Activated CD4-positive, alpha-beta T cell treated with anti-CD3 and anti-CD28 coated beads, Interleukin-2, amount 10 ng/mL, durations not matched to agents 24 days and 14 days (primary cell): ENCODE measurements at regions not wholly inside any gene's neighbourhood (a gene's known extent, or its start where the extent isn't known, plus 50 kb on each side); places are given as distances from the start of the nearest gene placed in this dataset.

ENCODE experiments used
- DNase-seq: peaks from one replicate; pipeline ENCODE4 v3.0.0; 2022
- H3K27ac Mint-ChIP-seq: one replicate; pipeline ENCODE4 v1.8.0; 2022; ENCODE audit warnings: mild to moderate bottlenecking, mixed read lengths
- H3K27me3 Mint-ChIP-seq: one replicate; pipeline ENCODE4 v1.8.0; 2022; ENCODE audit warnings: mixed read lengths
- H3K36me3 Mint-ChIP-seq: one replicate; pipeline ENCODE4 v1.8.0; 2022; ENCODE audit warnings: low read depth, mild to moderate bottlenecking, mixed read lengths
- H3K4me1 Mint-ChIP-seq: one replicate; pipeline ENCODE4 v1.8.0; 2021; ENCODE audit warnings: mixed read lengths
- H3K4me3 Mint-ChIP-seq: one replicate; pipeline ENCODE4 v1.8.0; 2022; ENCODE audit warnings: mild to moderate bottlenecking, moderate library complexity, mixed read lengths
- H3K9me3 Mint-ChIP-seq: one replicate; pipeline ENCODE4 v1.8.0; 2021; ENCODE audit warnings: mixed read lengths
- intact Hi-C: fragments of 100-400 bp; cut with micrococcal nuclease; formaldehyde crosslinking; loops from one replicate; pipeline ENCODE4 v1.15.1; 2023

GRCh38 chr2:220419647-220420046, 792.2 kb downstream of the SLC4A3 start:
- H3K4me3 Mint-ChIP-seq = no peak overlapping the region
- H3K4me1 Mint-ChIP-seq = no peaks in the 10 kb centered on the region
- H3K9me3 Mint-ChIP-seq = no peaks in the 10 kb centered on the region
- H3K36me3 Mint-ChIP-seq = no peaks in the 10 kb centered on the region
- no peak for DNase-seq
- H3K27me3 Mint-ChIP-seq = no peaks in the 10 kb centered on the region
- intact Hi-C loops = no loop called here
- no peak overlapping the region for H3K27ac Mint-ChIP-seq

- Mint-ChIP-seq H3K27me3 (no peaks in the 10 kb centered on the region), H3K36me3 (no peaks in the 10 kb centered on the region), H3K9me3 (no peaks in the 10 kb centered on the region), H3K27ac (no peak overlapping the region), H3K4me1 (no peaks in the 10 kb centered on the region), H3K4me3 (no peak overlapping the region)
- intact Hi-C loops = no loop called here
- DNase-seq = no peak
Observed at GRCh38 chr2:220420820-220421219, 793.4 kb downstream of the SLC4A3 start.

- Mint-ChIP-seq H3K4me1 (no peaks in the 10 kb centered on the region), H3K27ac (no peak overlapping the region), H3K27me3 (no peaks in the 10 kb centered on the region), H3K36me3 (no peaks in the 10 kb centered on the region), H3K9me3 (no peaks in the 10 kb centered on the region), H3K4me3 (no peak overlapping the region)
- intact Hi-C loops = no loop called here
- DNase-seq = no peak
Observed at GRCh38 chr2:220422676-220423075, 795.2 kb downstream of the SLC4A3 start.

- no peak overlapping the region for H3K27ac Mint-ChIP-seq
- H3K4me3 Mint-ChIP-seq = no peak overlapping the region
- H3K36me3 Mint-ChIP-seq = no peaks in the 10 kb centered on the region
- H3K9me3 Mint-ChIP-seq = no peaks in the 10 kb centered on the region
- H3K4me1 Mint-ChIP-seq = no peaks in the 10 kb centered on the region
- intact Hi-C loops = no loop called here
- DNase-seq = no peak
- H3K27me3 Mint-ChIP-seq = no peaks in the 10 kb centered on the region
Observed at GRCh38 chr2:220424561-220424960, 797.1 kb downstream of the SLC4A3 start.

GRCh38 chr2:220432645-220433044, 805.2 kb downstream of the SLC4A3 start:
- H3K4me1 Mint-ChIP-seq = no peaks in the 10 kb centered on the region
- no peaks in the 10 kb centered on the region for H3K9me3 Mint-ChIP-seq
- H3K36me3 Mint-ChIP-seq = no peaks in the 10 kb centered on the region
- DNase-seq = no peak
- intact Hi-C loops = no loop called here
- H3K4me3 Mint-ChIP-seq = no peak overlapping the region
- no peaks in the 10 kb centered on the region for H3K27me3 Mint-ChIP-seq
- H3K27ac Mint-ChIP-seq = no peak overlapping the region

GRCh38 chr2:220433131-220433530, 805.7 kb downstream of the SLC4A3 start:
- Mint-ChIP-seq H3K27ac (no peak overlapping the region), H3K27me3 (no peaks in the 10 kb centered on the region), H3K36me3 (no peaks in the 10 kb centered on the region), H3K9me3 (no peaks in the 10 kb centered on the region), H3K4me3 (no peak overlapping the region), H3K4me1 (no peaks in the 10 kb centered on the region)
- DNase-seq = no peak
- intact Hi-C loops = no loop called here

- H3K9me3 Mint-ChIP-seq = peaks cover 7% of the 10 kb centered on the region
- H3K27ac Mint-ChIP-seq = no peak overlapping the region
- DNase-seq = no peak
- H3K4me1 Mint-ChIP-seq = no peaks in the 10 kb centered on the region
- H3K27me3 Mint-ChIP-seq = no peaks in the 10 kb centered on the region
- H3K36me3 Mint-ChIP-seq = no peaks in the 10 kb centered on the region
- intact Hi-C loops = no loop called here
- no peak overlapping the region for H3K4me3 Mint-ChIP-seq
Observed at GRCh38 chr2:220434385-220434784, 807.0 kb downstream of the SLC4A3 start.

GRCh38 chr2:220437938-220438337, 810.5 kb downstream of the SLC4A3 start:
- Mint-ChIP-seq H3K4me1 (no peaks in the 10 kb centered on the region), H3K9me3 (peaks cover 8% of the 10 kb centered on the region), H3K27me3 (no peaks in the 10 kb centered on the region), H3K4me3 (no peak overlapping the region), H3K36me3 (no peaks in the 10 kb centered on the region), H3K27ac (no peak overlapping the region)
- no peak for DNase-seq
- intact Hi-C loops = no loop called here

- Mint-ChIP-seq H3K27me3 (no peaks in the 10 kb centered on the region), H3K4me1 (no peaks in the 10 kb centered on the region), H3K36me3 (no peaks in the 10 kb centered on the region), H3K27ac (no peak overlapping the region), H3K4me3 (no peak overlapping the region), H3K9me3 (peaks cover 8% of the 10 kb centered on the region)
- intact Hi-C loops = no loop called here
- no peak for DNase-seq
Observed at GRCh38 chr2:220440731-220441130, 813.3 kb downstream of the SLC4A3 start.

- H3K4me3 Mint-ChIP-seq = no peak overlapping the region
- peaks cover 8% of the 10 kb centered on the region for H3K9me3 Mint-ChIP-seq
- H3K4me1 Mint-ChIP-seq = no peaks in the 10 kb centered on the region
- H3K27me3 Mint-ChIP-seq = no peaks in the 10 kb centered on the region
- H3K27ac Mint-ChIP-seq = no peak overlapping the region
- intact Hi-C loops = no loop called here
- DNase-seq = no peak
- no peaks in the 10 kb centered on the region for H3K36me3 Mint-ChIP-seq
Observed at GRCh38 chr2:220441404-220441803, 814.0 kb downstream of the SLC4A3 start.

GRCh38 chr2:220442012-220442411, 814.6 kb downstream of the SLC4A3 start:
- Mint-ChIP-seq H3K27me3 (no peaks in the 10 kb centered on the region), H3K27ac (no peak overlapping the region), H3K4me1 (no peaks in the 10 kb centered on the region), H3K4me3 (no peak overlapping the region), H3K9me3 (peaks cover 8% of the 10 kb centered on the region), H3K36me3 (no peaks in the 10 kb centered on the region)
- intact Hi-C loops = no loop called here
- DNase-seq = no peak

- intact Hi-C loops = no loop called here
- no peaks in the 10 kb centered on the region for H3K4me1 Mint-ChIP-seq
- H3K9me3 Mint-ChIP-seq = no peaks in the 10 kb centered on the region
- H3K27me3 Mint-ChIP-seq = no peaks in the 10 kb centered on the region
- no peak for DNase-seq
- no peak overlapping the region for H3K27ac Mint-ChIP-seq
- H3K4me3 Mint-ChIP-seq = no peak overlapping the region
- H3K36me3 Mint-ChIP-seq = no peaks in the 10 kb centered on the region
Observed at GRCh38 chr2:220445429-220446105, 818.1 kb downstream of the SLC4A3 start.

- no peaks in the 10 kb centered on the region for H3K4me1 Mint-ChIP-seq
- no peaks in the 10 kb centered on the region for H3K27me3 Mint-ChIP-seq
- H3K4me3 Mint-ChIP-seq = no peak overlapping the region
- H3K27ac Mint-ChIP-seq = no peak overlapping the region
- DNase-seq = no peak
- no peaks in the 10 kb centered on the region for H3K36me3 Mint-ChIP-seq
- no peaks in the 10 kb centered on the region for H3K9me3 Mint-ChIP-seq
- intact Hi-C loops = no loop called here
Observed at GRCh38 chr2:220446106-220446712, 818.8 kb downstream of the SLC4A3 start.

GRCh38 chr2:220450846-220451245, 823.4 kb downstream of the SLC4A3 start:
- no peak overlapping the region for H3K27ac Mint-ChIP-seq
- no peak overlapping the region for H3K4me3 Mint-ChIP-seq
- H3K27me3 Mint-ChIP-seq = no peaks in the 10 kb centered on the region
- no peaks in the 10 kb centered on the region for H3K4me1 Mint-ChIP-seq
- intact Hi-C loops = no loop called here
- no peaks in the 10 kb centered on the region for H3K36me3 Mint-ChIP-seq
- H3K9me3 Mint-ChIP-seq = no peaks in the 10 kb centered on the region
- no peak for DNase-seq

GRCh38 chr2:220451438-220451837, 824.0 kb downstream of the SLC4A3 start:
- no peaks in the 10 kb centered on the region for H3K27me3 Mint-ChIP-seq
- no peaks in the 10 kb centered on the region for H3K36me3 Mint-ChIP-seq
- H3K4me3 Mint-ChIP-seq = no peak overlapping the region
- no peaks in the 10 kb centered on the region for H3K9me3 Mint-ChIP-seq
- no peak for DNase-seq
- H3K27ac Mint-ChIP-seq = no peak overlapping the region
- no peaks in the 10 kb centered on the region for H3K4me1 Mint-ChIP-seq
- intact Hi-C loops = no loop called here
